ENCODE measurements at regions not wholly inside any gene's neighbourhood (a gene's known extent, or its start where the extent isn't known, plus 50 kb on each side); places are given as distances from the start of the nearest gene placed in this dataset.

GRCh38 chr16:54344646-54345630 is 58.4 kb upstream of the IRX3 start:
- no peaks in the 10 kb centered on the region for H3K36me3 ChIP-seq (ENCODE audit: control insufficient read depth in 4 of 4, insufficient read depth in 4 of 4, low read length in 4 of 4)
- H3K27me3 ChIP-seq (ENCODE audit: control insufficient read depth in 3 of 3, insufficient read depth in 3 of 3, low read length in 2 of 3), result peaks cover 0 to 5% (median 0%) of the 10 kb centered on the region in 3 donors
- H3K4me3 ChIP-seq, result no peak overlapping the region
- H3K4me1 ChIP-seq (ENCODE audit: control insufficient read depth in 5 of 5, insufficient read depth in 5 of 5, low read length in 5 of 5), result no peaks in the 10 kb centered on the region
- no peak for TF ChIP-seq CTCF (IDR thresholded peaks at IDR 0.05; ENCODE audit: control extremely low read depth, extremely low read depth)
- H3K9ac ChIP-seq (ENCODE audit: insufficient read depth in 1 of 2, low read length in 2 of 2), result no peak overlapping the region
- H3K27ac ChIP-seq (ENCODE audit: low read depth in 1 of 2, low read length in 1 of 2), result no peak overlapping the region
- ATAC-seq (ENCODE audit: insufficient read depth, low FRiP score) (no peak), DNase-seq (no peak)
- WGBS, 2 donors, result 75 to 78% methylated on average over 22 of the region's 22 CpGs
- no peaks in the 10 kb centered on the region for H3K9me3 ChIP-seq (ENCODE audit: control insufficient read depth in 4 of 4, insufficient read depth in 3 of 4, low read length in 3 of 4)

GRCh38 chr16:54342966-54343365 is 56.4 kb upstream of the IRX3 start:
- no peak overlapping the region for H3K9ac ChIP-seq (ENCODE audit: insufficient read depth in 1 of 2, low read length in 2 of 2)
- DNase-seq (no peak), ATAC-seq (ENCODE audit: insufficient read depth, low FRiP score) (no peak)
- no peaks in the 10 kb centered on the region for H3K9me3 ChIP-seq (ENCODE audit: control insufficient read depth in 4 of 4, insufficient read depth in 3 of 4, low read length in 3 of 4)
- no peaks in the 10 kb centered on the region for H3K4me1 ChIP-seq (ENCODE audit: control insufficient read depth in 5 of 5, insufficient read depth in 5 of 5, low read length in 5 of 5)
- WGBS, 2 donors, result 84 to 85% methylated on average over 5 of the region's 5 CpGs
- H3K27me3 ChIP-seq (ENCODE audit: control insufficient read depth in 3 of 3, insufficient read depth in 3 of 3, low read length in 2 of 3), result peaks cover 0 to 6% (median 2%) of the 10 kb centered on the region in 3 donors
- H3K4me3 ChIP-seq, result no peak overlapping the region
- no peak for TF ChIP-seq CTCF (IDR thresholded peaks at IDR 0.05; ENCODE audit: control extremely low read depth, extremely low read depth)
- no peaks in the 10 kb centered on the region for H3K36me3 ChIP-seq (ENCODE audit: control insufficient read depth in 4 of 4, insufficient read depth in 4 of 4, low read length in 4 of 4)
- H3K27ac ChIP-seq (ENCODE audit: low read depth in 1 of 2, low read length in 1 of 2), result peak overlapping the region in 1 of 2 donors; percentile 27

GRCh38 chr16:54341892-54342776 is 55.5 kb upstream of the IRX3 start:
- H3K9me3 ChIP-seq (ENCODE audit: control insufficient read depth in 4 of 4, insufficient read depth in 3 of 4, low read length in 3 of 4), result peaks cover 0 to 2% (median 0%) of the 10 kb centered on the region in 4 donors
- peak; percentile 56 for ATAC-seq (ENCODE audit: insufficient read depth, low FRiP score)
- peak overlapping the region in 1 of 2 donors; percentile 27 for H3K27ac ChIP-seq (ENCODE audit: low read depth in 1 of 2, low read length in 1 of 2)
- no peak overlapping the region for H3K9ac ChIP-seq (ENCODE audit: insufficient read depth in 1 of 2, low read length in 2 of 2)
- peaks cover 0 to 12% (median 9%) of the 10 kb centered on the region in 3 donors for H3K27me3 ChIP-seq (ENCODE audit: control insufficient read depth in 3 of 3, insufficient read depth in 3 of 3, low read length in 2 of 3)
- H3K36me3 ChIP-seq (ENCODE audit: control insufficient read depth in 4 of 4, insufficient read depth in 4 of 4, low read length in 4 of 4), result no peaks in the 10 kb centered on the region
- H3K4me3 ChIP-seq, result no peak overlapping the region
- WGBS, 2 donors, result 59 to 65% methylated on average over 16 of the region's 16 CpGs
- TF ChIP-seq CTCF (IDR thresholded peaks at IDR 0.05; ENCODE audit: control extremely low read depth, extremely low read depth), result no peak
- H3K4me1 ChIP-seq (ENCODE audit: control insufficient read depth in 5 of 5, insufficient read depth in 5 of 5, low read length in 5 of 5), result no peaks in the 10 kb centered on the region
- DNase-seq, result peak in 2 of 3 donors; percentile 31 to 43
